HG03354 (cell line): ENCODE measurements at regions not wholly inside any gene's neighbourhood (a gene's known extent, or its start where the extent isn't known, plus 50 kb on each side); places are given as distances from the start of the nearest gene placed in this dataset.

Experiments used
- ATAC-seq: cut with Tn5 transposase; IDR thresholded peaks from one replicate; pipeline ENCODE4 v1.9.1; 2021; ENCODE audit warnings: mild to moderate bottlenecking; ENCODE audit not compliant: unreplicated experiment, poor library complexity, severe bottlenecking

DNA sequence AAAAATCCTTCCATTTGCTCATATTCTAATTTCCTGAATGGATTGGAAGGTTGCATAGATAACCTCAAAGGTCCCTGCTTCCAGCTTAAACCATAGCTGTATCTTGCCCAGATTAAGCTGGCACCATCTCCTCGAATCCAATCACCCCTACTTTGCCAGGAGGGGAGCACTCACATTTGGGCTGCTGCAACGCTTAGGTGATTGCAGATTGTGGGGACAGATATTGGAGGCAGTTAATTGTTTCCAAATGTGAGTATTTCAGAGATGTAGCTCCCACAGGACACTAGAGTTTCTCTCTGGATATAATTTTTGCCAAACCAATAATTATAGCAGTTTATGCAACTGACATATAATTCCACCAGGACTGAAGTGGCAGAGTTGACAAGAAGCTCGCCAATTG lies 53.5 kb upstream of the ACSL1 start:
- ATAC-seq = no peak

DNA sequence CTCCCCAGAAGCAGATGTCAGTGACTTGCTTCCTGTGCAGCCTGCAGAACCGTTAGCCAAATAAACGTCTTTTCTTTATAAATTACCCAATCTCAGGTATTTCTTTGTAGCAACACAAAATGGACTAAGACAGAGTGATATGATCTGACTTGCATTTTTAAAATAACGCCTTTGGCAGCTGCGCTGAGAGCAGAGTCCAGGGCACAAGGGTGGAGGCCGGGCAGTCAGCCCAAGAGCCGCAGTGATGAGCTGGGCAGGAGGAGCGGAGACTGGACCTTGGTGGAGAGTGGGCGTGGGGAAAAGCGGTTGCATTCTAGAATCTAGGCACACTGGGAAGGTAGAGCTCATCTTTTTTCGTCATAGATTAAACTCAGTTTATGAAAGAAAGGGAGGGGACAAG lies 56.5 kb upstream of the ACSL1 start:
- ATAC-seq = no peak

DNA sequence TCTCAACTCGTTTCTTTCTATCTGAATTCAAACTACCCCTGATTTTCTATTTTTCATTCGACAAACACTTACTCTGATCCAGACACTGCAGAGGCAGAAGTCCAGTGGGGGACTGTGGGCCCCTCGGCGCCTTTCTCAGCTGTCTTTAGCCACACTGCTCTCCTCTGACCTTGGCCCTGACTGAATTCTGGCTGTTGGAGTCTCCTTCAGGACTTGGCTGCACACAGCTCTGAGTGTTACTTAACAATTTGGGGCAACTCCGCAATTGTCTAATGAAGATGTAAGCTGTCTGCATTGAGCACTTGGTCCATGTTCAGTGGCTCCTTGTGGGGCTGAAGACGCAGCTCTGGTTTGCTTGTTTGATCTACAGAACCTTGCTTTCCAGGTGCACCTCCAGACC lies 57.3 kb upstream of the ACSL1 start:
- no peak for ATAC-seq

DNA sequence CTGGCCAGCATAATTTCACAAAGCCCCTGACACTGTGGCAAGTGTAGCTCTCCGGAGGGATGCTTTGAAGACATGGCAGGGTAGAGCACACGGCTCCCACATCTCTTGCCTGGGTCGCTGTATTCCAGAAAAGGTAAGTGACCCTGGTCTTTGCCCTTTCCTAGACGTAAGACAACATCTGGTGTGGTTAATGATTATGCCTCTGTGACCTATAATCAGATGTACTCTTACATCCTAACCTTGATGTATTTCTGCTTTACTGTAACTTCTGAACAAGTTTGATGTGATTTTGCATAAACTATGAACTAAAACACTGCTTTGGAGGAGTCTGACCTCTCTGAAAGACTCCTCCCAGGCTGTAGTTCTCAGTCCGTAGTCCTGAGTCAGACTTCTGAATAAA lies 59.1 kb upstream of the ACSL1 start:
- ATAC-seq = no peak

DNA sequence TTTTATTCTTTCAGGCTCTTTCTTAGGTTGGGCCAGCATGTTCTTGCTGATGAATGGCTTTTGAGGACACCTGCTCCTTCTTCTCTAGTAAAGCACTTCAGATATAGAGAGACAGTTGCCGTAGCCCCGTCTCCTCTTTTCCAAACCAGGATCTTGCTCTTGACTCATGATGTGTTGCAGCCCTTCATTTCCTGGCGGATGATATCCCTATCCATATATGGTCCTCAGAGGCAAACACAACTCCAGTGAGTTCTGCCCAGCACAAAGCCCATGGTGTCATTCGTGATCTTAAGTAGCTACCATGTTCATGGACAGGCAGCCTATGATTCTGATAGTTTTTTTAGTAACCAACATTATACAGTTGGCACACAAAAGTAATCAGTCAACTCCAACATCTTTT lies 59.8 kb upstream of the ACSL1 start:
- no peak for ATAC-seq

DNA sequence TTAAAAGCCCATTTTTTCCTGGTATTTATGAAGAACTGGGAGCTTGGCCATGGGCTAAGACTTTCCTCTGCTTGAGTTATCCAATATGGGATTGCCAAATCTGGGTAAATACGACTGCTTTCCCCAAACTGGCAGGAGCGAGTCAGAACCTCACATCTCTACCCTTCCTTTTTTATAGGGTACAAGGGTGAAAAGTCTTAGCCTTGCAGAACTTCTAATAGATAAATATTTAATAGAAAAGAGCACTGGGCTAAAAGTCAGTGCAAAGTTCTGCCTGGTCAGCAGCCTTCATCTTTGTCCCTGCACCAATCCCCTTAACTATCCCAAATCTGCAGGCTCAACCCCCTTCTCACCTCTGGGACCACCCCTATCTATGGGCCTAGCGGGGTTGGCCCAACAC lies 61.6 kb upstream of the ACSL1 start:
- ATAC-seq = no peak

DNA sequence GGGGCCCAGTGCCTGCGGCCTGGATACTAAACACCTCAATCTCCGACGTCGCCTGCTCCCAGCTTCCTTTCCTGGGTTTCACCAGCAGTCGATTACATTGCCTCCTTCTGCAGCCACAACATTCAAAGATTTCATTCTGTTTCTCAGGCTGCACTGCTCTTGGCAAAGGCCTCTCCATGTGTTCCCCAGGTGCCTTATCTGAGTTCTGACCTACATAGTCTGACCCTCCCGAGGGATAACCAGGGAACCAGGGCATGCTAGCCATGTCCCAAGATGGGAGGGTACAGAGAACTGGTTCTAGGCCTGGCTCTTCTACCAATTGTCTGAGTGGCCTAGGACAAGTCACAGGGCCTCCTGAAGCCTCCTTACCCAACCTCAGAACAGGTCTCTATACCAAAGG lies 62.2 kb upstream of the ACSL1 start:
- ATAC-seq = no peak

DNA sequence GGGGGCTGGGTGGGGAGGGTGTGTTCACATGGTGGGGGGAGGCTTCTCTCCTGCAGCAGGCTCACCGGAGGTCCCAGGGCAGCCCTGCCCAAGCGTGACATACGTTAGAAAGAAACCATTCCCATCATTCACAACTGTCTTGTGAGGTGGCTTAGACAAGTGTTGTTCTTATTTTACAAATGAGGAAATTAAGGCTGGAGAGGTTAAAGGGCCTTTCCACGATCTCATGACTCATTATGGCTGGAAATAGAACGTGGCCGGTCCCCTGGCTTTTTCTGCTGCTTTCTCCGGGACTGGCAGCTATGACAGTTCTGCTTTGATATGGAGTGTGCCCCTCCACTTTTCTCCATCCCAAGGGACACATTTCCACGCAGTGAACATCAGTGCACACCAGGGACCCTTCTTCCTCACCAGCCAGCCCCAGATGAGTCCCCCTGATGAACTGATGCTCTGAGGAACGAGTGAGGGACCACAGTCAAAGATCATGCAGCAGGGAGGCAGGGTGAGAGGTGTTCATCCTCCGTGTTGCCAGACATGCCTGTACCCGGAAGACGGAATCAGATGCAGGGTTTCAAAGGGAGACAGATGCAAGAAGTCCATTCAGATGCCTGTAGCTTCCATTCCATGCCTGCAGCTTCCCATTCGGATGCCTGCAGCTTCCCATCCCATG lies 64.0 kb upstream of the ACSL1 start:
- ATAC-seq = peak; percentile 48

DNA sequence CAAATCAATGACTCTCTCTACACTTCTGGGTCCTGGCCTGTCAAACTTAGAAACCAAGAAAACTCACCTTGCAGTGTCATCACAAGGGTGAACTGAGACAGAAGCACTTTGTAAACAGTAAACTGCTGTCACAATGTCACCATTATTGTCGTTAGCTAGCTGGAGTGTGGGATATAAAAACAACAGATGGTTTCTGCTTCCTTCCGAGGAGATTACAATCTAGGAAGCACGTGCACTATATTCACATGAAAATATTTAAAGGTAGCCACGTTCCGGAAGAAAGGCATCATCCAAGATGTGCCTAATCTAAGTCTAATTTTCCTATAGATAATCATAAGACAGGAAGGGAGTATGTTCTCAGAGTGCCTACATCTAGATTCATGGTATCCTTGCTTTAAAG lies 64.7 kb upstream of the ACSL1 start:
- ATAC-seq = no peak

DNA sequence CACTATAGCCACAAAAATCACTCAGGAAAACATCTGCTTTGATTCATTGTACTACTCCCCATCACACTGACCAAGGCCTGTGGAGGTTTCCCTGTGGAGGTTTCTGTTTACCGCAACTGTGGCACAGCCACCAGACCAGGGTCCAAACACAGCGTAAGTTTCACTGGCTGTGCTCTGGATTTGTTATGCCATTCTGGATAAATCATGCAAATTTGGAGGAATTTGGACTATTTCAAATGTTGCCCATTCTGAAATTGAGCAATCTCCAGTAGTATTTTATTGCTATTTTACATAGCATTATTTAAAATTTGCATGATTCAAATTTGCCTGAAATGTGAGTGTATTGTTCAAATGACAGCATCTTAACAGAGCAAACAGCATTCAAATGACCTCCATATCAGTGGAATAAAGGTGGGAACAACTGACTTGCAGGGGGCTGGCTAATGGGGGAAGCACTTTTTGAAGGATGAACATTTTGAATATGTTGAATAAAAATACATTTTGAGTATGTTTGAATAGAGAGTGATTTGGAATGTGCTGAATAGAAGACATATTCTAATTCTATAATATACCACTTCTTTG lies 66.1 kb upstream of the ACSL1 start:
- ATAC-seq = no peak

DNA sequence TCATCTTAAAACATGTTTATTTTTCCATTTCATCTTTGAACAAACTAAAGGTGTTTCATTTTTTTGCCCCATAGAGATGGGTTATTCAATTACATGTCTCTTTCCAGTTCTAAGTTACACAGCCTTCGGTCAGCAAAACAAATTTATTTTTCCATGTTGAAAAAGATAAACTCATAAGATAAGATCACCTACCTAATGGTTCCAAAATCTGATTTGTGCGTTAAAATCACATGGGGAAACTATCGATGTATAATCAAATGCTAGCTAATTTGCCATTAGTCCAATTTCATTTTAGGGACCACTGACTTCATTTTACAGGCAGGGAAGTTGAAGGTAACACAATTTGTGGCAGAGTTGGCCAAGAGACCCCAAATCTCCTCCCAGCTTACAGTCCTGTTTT lies 67.2 kb upstream of the ACSL1 start:
- ATAC-seq = no peak

DNA sequence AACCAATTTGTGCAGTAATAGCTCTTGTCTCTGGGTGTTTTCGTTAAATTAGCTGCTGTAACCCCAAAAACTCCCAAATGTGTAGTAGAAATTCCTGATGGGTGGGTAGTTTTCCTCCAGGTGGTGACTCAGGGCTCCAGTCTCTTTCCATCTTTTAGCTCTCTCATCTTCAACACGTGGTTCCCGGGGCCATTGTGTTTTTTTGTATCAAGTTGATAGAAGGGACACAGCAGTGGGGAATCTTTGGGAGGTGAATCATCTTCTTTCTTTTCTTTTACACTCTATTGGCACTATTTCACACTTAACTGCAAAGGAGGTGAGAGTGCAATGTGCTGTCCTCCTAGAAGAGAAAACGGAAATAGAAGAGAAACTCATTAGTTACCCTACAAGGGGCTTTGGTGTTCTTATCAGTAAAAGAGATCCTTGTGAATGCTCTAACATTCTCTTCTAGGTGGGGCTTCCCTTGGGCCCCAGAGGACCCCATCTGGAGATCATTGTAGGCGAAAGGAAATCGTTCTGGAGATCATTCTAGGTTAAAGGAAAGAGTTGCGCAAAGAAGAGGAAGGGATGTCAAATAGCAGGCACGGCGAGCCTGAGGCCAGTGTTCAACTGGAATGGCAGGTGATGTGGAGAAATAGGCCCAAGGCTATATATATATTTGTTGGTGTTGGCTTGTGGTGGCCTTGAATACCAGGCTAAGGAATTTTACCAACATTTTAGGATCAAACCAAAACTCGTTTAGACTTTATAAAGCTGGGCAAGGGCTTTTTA lies 68.2 kb upstream of the ACSL1 start:
- no peak for ATAC-seq

DNA sequence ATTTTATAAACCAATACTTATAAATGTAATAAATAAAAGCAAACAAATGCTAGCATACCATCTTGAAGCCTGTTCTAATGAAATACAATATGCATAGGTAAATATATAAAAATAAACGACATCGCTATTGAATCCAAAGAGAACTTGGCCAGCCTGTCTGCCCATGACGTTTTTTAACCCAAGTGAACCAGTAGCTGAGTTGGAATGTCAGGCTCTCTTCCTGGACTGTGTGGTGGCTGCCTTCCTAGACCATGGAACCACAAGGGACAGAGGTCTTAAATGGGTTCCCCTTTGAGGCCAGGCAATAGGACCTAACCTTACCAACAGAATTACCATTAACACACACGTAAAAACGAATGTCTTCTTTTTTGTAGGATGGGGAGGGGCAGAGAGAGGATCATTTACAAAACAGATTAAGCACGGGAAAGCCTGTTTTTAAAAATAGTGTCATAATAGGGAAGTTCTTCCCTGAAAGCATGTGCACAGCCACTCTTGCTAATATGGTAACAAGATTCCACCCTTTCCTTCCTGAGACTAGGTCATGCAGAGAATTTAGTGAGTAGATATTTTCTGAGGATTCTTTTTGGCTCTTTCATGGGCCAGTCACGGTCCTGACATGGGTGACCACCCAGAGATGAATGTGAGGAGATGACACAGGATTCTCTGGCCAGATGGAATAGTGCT lies 69.4 kb upstream of the ACSL1 start:
- no peak for ATAC-seq

DNA sequence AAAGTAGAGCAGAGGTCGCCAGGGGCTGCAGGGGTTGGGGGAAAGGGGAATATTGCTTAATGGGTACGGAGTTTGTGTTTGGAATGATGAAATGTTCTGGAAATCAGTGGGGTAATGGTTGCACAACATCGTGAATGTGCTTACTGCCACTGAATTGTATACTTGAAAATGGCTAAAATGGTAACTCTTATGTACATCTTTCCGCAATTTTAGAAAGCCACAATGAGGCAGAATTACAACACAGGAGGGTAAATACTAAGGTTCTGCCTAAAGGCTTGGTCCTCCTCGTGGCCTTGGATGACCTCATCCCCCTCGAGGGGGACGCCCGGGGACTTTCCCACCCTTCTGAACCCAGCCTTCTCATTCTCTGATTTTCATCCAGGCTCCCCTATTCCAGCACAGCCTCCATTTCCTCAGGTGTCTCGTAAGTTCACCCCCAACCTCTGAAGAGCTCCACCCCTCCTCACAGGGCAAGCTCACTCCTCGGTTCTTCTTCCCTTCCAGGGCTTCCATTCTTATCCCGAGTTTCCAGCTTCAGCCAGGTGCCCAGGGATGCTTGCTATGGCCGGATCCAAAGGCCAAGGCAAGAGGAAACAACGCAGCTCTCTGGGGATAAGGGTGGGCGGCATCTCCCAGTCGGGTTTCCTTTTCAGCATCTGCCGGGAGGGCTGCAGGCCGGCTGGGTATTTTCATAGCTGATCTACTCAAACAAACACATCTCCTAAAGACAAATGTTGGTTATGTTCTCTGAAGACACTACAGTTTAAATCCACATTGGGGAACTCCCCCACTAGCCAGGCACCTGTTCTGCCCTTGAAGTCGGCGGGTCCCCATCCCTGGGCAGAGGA lies 71.3 kb upstream of the ACSL1 start:
- peak; percentile 71 for ATAC-seq

DNA sequence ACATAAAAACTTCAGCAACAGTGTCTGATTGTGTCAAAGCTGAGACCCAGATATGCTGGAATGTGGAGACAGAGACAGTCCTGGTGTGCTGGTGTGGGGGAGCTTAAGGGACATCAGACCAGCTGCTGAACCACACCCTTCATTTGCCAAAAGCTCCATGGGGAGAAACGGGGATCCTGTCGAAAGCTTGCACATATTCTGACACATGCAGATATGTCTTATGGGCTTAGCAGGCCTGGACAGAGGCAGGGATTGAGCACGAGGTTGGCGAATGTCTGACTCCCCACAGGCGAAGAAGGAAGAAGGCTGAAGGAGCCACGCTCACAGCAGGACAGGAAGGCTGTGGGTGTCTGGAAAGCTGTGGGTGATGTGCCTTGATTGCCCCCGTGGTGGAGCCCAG lies 72.1 kb upstream of the ACSL1 start:
- ATAC-seq = no peak

DNA sequence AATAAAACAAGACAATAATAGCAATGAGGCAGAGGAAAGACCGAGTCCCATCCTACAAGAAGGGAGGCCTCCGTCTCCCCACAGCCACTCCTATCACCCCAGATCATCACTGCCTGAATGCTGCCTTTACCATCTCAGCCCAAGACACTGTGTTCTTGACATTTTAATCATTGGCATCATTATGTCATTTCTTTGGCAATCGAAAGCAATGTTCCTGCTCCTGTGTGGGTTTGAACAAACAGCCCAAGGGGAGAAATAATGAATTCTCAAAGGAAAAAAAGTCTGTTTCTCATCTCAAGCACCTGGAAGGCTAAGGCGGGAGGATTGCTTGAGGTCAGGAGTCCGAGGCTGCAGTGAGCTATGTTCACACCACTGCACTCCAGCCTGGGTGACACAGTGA lies 73.0 kb upstream of the ACSL1 start:
- ATAC-seq = no peak

DNA sequence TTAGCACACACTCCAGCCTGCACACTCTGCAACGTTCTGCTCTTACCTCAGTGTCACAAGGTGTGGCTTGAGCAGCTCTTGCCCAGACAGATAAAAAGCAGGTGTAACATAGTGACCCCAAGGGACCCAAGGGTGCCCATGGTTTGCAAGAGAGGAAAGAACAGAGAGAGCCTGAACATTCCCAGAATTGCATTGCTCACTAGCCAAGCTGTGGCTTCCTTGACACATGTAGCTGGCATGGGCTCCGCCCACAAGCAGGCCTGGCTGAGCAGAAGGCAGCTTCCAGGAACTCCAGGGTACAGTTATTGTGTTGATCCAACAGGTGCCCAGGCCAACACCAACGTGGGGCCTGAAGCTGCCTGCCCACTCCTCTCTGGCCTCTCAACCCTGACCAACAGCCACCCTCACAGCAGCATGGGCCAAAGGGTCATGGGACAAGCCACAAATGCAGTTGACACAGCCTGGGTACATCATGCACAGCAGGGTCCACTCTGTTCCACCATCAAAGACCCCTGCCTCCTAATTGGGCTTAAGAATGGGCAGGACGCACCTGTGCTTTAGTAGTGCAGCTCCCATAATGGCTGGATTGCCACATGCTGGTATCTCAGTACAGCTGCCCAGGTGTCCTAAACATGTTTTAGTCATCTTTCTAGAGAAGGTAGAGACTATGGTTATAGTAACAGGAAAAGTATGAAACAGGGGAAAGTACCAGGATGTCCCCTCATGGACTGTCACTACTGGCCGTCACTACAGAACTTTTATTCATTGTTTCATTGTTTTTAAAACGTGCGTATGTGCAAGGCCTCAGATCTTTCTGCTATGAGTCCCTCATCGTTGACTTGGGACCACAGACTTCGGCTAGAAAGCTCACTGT lies 73.7 kb upstream of the ACSL1 start:
- ATAC-seq = no peak

DNA sequence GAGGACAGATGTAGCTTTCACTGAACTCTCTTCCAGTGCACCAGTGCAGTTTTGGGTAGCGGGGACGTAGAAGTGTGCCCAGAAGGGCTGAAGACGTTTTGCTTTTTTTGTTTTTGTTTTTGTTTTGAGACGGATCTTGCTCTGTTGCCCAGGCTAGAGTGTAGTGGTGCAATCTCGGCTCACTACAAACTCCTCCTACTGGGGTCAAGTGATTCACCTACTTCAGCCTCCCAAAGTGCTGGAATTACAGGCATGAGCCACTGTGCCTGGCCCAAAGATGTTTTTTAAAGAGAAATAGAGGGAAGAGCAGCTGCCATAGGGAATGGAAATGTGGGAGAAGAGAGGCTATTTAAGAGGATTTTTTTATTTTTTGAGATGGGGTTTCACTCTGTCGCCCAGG lies 74.4 kb upstream of the ACSL1 start:
- ATAC-seq = no peak

DNA sequence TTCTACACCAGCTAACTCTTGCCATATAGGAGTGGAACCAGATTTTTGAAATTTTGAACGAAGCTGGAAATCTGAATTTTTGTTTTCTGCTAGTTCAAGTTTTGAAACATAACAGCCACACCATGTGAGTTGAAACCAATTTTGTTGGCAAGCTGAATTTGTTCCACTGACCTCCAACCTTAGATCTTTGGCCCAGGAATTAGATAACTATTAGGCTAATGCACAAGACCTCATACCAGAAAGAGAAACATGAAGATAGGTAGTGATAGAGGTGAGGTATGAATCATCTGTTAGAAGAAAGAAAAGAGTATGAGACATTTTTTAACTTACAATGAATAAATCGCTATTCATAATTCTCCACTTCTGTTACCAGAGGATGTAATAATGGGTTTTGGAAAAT lies 76.8 kb upstream of the ACSL1 start:
- ATAC-seq = no peak
